Neural progenitor cell (in vitro differentiated cells): ENCODE measurements at regions not wholly inside any gene's neighbourhood (a gene's known extent, or its start where the extent isn't known, plus 50 kb on each side); places are given as distances from the start of the nearest gene placed in this dataset.

Experiments
- DNase-seq: peaks from one replicate; pipeline ENCODE4 v3.0.0-alpha.2; 2016; ENCODE audit warnings: low spot score
- H2AFZ ChIP-seq: fragments of 200-600 bp; sonication (generic); replicated peaks from 2 replicates; pipeline ENCODE4 v1.6.1; 2016; ENCODE audit warnings: antibody characterized with exemption
- H3F3A ChIP-seq: fragments of 200-600 bp; sonication (generic); 2 replicates; pipeline ENCODE4 v1.6.1; 2016; ENCODE audit warnings: antibody characterized with exemption, low read depth
- H3K27ac ChIP-seq: fragments of 200-600 bp; sonication (generic); 2 replicates; pipeline ENCODE4 v1.5.1; 2016; ENCODE audit warnings: mild to moderate bottlenecking
- H3K27me3 ChIP-seq: fragments of 200-600 bp; sonication (generic); 2 replicates; pipeline ENCODE4 v1.6.1; 2016; ENCODE audit warnings: mild to moderate bottlenecking, moderate library complexity
- H3K36me3 ChIP-seq: fragments of 200-600 bp; sonication (generic); 2 replicates; pipeline ENCODE4 v1.5.1; 2016
- H3K4me1 ChIP-seq: fragments of 200-600 bp; sonication (generic); 2 replicates; pipeline ENCODE4 v1.6.1; 2016; ENCODE audit warnings: mixed run types
- H3K4me2 ChIP-seq: fragments of 200-600 bp; sonication (generic); 2 replicates; pipeline ENCODE4 v1.6.1; 2016
- H3K4me3 ChIP-seq: fragments of 200-600 bp; sonication (generic); 2 replicates; pipeline ENCODE4 v1.5.1; 2016
- H3K79me2 ChIP-seq: fragments of 200-600 bp; sonication (generic); 2 replicates; pipeline ENCODE4 v1.6.1; 2016; ENCODE audit warnings: low read depth
- H3K9ac ChIP-seq: fragments of 200-600 bp; sonication (generic); 2 replicates; pipeline ENCODE4 v1.6.1; 2016
- H3K9me3 ChIP-seq: fragments of 200-600 bp; sonication (generic); 2 replicates; pipeline ENCODE4 v1.5.1; 2016; ENCODE audit warnings: low read depth
- H4K20me1 ChIP-seq: fragments of 200-600 bp; sonication (generic); 2 replicates; pipeline ENCODE4 v1.6.1; 2016; ENCODE audit warnings: low read depth
- H3K27ac Mint-ChIP-seq: 3 replicates; pipeline ENCODE4 v1.8.0; 2021; ENCODE audit warnings: mixed read lengths
- H3K27me3 Mint-ChIP-seq: 2 replicates; pipeline ENCODE4 v1.8.0; 2022; ENCODE audit warnings: low read depth, mild to moderate bottlenecking, inconsistent platforms, moderate library complexity, mixed read lengths; ENCODE audit not compliant: insufficient read depth
- H3K36me3 Mint-ChIP-seq: 3 replicates; pipeline ENCODE4 v1.8.0; 2021; ENCODE audit warnings: mixed read lengths
- H3K4me1 Mint-ChIP-seq: 3 replicates; pipeline ENCODE4 v1.8.0; 2021; ENCODE audit warnings: mixed read lengths
- H3K4me3 Mint-ChIP-seq: 3 replicates; pipeline ENCODE4 v1.8.0; 2021; ENCODE audit warnings: mild to moderate bottlenecking, moderate library complexity, mixed read lengths
- H3K9me3 Mint-ChIP-seq: 3 replicates; pipeline ENCODE4 v1.8.0; 2020; ENCODE audit warnings: mixed read lengths
- CTCF ChIP-seq: fragments of 200-600 bp; sonication (generic); IDR thresholded peaks from 2 replicates; pipeline ENCODE4 v1.5.1; 2017; ENCODE audit warnings: antibody characterized with exemption, mild to moderate bottlenecking
- EZH2 ChIP-seq: fragments of 200-600 bp; sonication (generic); IDR thresholded peaks from 2 replicates; pipeline ENCODE4 v1.6.1; 2017; ENCODE audit warnings: antibody characterized with exemption, mild to moderate bottlenecking, moderate library complexity
- EZH2phosphoT487 ChIP-seq: fragments of 200-600 bp; sonication (generic); IDR thresholded peaks from 2 replicates; pipeline ENCODE4 v1.6.1; 2017; ENCODE audit warnings: antibody characterized with exemption

DNA sequence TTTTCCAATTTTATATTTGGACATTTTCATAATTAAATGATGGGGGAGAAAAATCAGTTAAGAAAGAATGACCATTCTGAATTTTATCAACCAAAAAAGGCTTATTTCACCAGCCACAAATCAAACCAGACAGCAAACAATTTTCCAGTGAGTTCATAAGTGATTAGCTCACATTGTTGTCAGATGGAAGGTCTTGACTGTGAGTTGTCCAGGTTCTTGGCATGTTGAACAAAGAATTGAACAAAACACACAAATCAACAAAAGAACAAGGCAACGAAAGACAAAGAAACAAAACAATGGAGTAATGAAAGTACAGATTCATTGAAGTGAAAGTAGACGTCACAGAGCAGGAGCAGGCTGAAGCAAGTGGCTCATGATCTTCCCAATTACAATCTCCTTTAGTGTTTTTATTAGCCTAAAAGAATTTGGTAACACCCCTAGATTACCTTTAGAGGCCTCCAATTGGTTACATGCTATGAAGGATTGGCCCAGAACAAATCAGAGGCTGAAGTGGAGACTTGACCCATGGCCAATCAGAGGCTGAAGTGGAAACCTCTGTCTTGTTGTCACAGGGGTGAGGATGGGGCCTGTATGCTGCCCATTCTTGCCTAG lies 248.7 kb downstream of the NEBL start:
- no peaks in the 10 kb centered on the region for H3K36me3 Mint-ChIP-seq
- H3K36me3 ChIP-seq = no peaks in the 10 kb centered on the region
- no peak overlapping the region for H3K27ac Mint-ChIP-seq
- no peak for TF ChIP-seq CTCF
- no peak for TF ChIP-seq EZH2phosphoT487
- no peak for TF ChIP-seq EZH2
- H3K4me1 ChIP-seq = no peaks in the 10 kb centered on the region
- H3K4me3 Mint-ChIP-seq = no peak overlapping the region
- peak; percentile 15 for DNase-seq
- H3K27me3 ChIP-seq = no peaks in the 10 kb centered on the region
- peaks cover 6% of the 10 kb centered on the region for H3K9me3 Mint-ChIP-seq
- no peaks in the 10 kb centered on the region for H3K9me3 ChIP-seq
- H4K20me1 ChIP-seq = no peaks in the 10 kb centered on the region
- no peaks in the 10 kb centered on the region for H3F3A ChIP-seq
- H3K79me2 ChIP-seq = no peaks in the 10 kb centered on the region
- no peak overlapping the region for H2AFZ ChIP-seq
- H3K27me3 Mint-ChIP-seq = no peaks in the 10 kb centered on the region
- no peak overlapping the region for H3K4me2 ChIP-seq
- peaks cover 9% of the 10 kb centered on the region for H3K4me1 Mint-ChIP-seq
- no peak overlapping the region for H3K4me3 ChIP-seq
- H3K9ac ChIP-seq = no peak overlapping the region
- H3K27ac ChIP-seq = no peak overlapping the region

- TF ChIP-seq EZH2 (no peak), EZH2phosphoT487 (no peak), CTCF (no peak)
- peaks cover 11% of the 10 kb centered on the region for H3K4me1 Mint-ChIP-seq
Observed at GRCh38 chr10:20647756-20648155, 249.4 kb downstream of the NEBL start.

DNA sequence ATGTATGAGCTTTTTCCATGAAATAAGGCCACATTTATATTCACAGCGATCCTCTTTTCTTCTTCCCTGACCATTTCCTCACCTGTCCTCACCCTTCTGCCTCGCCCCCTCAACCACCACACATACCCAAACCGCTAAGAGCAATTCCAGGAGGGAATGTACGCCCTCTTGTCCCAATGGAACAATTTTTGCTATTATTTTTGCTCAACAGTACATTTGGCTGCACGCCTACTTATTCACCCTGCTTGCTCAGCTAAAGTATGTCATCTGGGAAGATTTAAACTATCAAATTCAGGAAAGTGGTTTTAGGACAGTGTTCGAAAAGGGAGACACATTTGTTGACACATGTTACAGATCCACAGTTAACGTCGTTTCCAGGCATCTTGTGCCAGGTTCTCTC lies 252.7 kb downstream of the NEBL start:
- no peaks in the 10 kb centered on the region for H3K79me2 ChIP-seq
- no peaks in the 10 kb centered on the region for H3K9me3 ChIP-seq
- H3K36me3 ChIP-seq = no peaks in the 10 kb centered on the region
- Mint-ChIP-seq H3K27me3 (no peaks in the 10 kb centered on the region), H3K9me3 (peaks cover 2% of the 10 kb centered on the region), H3K4me1 (peaks cover 11% of the 10 kb centered on the region), H3K27ac (no peak overlapping the region), H3K36me3 (no peaks in the 10 kb centered on the region), H3K4me3 (no peak overlapping the region)
- H3K27me3 ChIP-seq = no peaks in the 10 kb centered on the region
- H3K4me3 ChIP-seq = no peak overlapping the region
- no peaks in the 10 kb centered on the region for H3F3A ChIP-seq
- no peak for DNase-seq
- no peaks in the 10 kb centered on the region for H4K20me1 ChIP-seq
- H3K27ac ChIP-seq = no peak overlapping the region
- H3K4me1 ChIP-seq = no peaks in the 10 kb centered on the region
- no peak overlapping the region for H2AFZ ChIP-seq
- TF ChIP-seq CTCF = no peak
- no peak for TF ChIP-seq EZH2phosphoT487
- TF ChIP-seq EZH2 = no peak
- no peak overlapping the region for H3K4me2 ChIP-seq
- H3K9ac ChIP-seq = no peak overlapping the region

More at GRCh38 chr10:20647756-20648155, 249.4 kb downstream of the NEBL start:
- Histone ChIP-seq H3K4me2 (no peak overlapping the region), H3K4me1 (no peaks in the 10 kb centered on the region), H3K9ac (no peak overlapping the region), H3K27ac (no peak overlapping the region), H4K20me1 (no peaks in the 10 kb centered on the region), H3K36me3 (no peaks in the 10 kb centered on the region), H2AFZ (no peak overlapping the region), H3F3A (no peaks in the 10 kb centered on the region), H3K79me2 (no peaks in the 10 kb centered on the region), H3K9me3 (no peaks in the 10 kb centered on the region), H3K27me3 (no peaks in the 10 kb centered on the region), H3K4me3 (no peak overlapping the region)
- Mint-ChIP-seq H3K9me3 (peaks cover 6% of the 10 kb centered on the region), H3K36me3 (no peaks in the 10 kb centered on the region), H3K27me3 (no peaks in the 10 kb centered on the region), H3K27ac (no peak overlapping the region), H3K4me3 (no peak overlapping the region)
- DNase-seq = no peak
